AG04449 (cell line): ENCODE measurements at regions not wholly inside any gene's neighbourhood (a gene's known extent, or its start where the extent isn't known, plus 50 kb on each side); places are given as distances from the start of the nearest gene placed in this dataset.

Experiments used
- CTCF ChIA-PET: fragments of 350-600 bp; formaldehyde crosslinking; extraction: SDS; loops from one replicate; lab custom pipeline; 2021; ENCODE audit warnings: antibody characterized with exemption; lab: Yijun Ruan, JAX
- POLR2A ChIA-PET: fragments of 400-600, 350-600 bp; formaldehyde crosslinking; extraction: SDS; loops from one replicate; lab custom pipeline; 2020; ENCODE audit warnings: antibody characterized with exemption, inconsistent platforms; lab: Yijun Ruan, JAX
- DNase-seq: peaks from one replicate; pipeline ENCODE4 v3.0.0-alpha.2; 2010; ENCODE audit warnings: low read depth, low spot score
- H3K4me3 ChIP-seq: 2 replicates; pipeline ENCODE4 v1.5.1; 2011; ENCODE audit warnings: low read depth, mild to moderate bottlenecking, control low read depth, low read length
- CTCF ChIP-seq: IDR thresholded peaks from one replicate; pipeline ENCODE4 v1.5.1; 2011; ENCODE audit warnings: mild to moderate bottlenecking, moderate library complexity, low read length, control low read depth, inconsistent platforms; ENCODE audit not compliant: insufficient read depth; ENCODE audit errors: missing control alignments

- no peak for DNase-seq
- no peak for TF ChIP-seq CTCF
- H3K4me3 ChIP-seq: no peak overlapping the region
- CTCF ChIA-PET: no interaction called here
- POLR2A ChIA-PET: no interaction called here
Measured at GRCh38 chr16:26742040-26742439, 324.7 kb upstream of the C16orf82 start.

GRCh38 chr16:26744430-26744829 lies 322.3 kb upstream of the C16orf82 start:
- ChIA-PET CTCF (no interaction called here), POLR2A (no interaction called here)
- no peak for DNase-seq
- TF ChIP-seq CTCF: no peak
- H3K4me3 ChIP-seq: no peak overlapping the region

DNA sequence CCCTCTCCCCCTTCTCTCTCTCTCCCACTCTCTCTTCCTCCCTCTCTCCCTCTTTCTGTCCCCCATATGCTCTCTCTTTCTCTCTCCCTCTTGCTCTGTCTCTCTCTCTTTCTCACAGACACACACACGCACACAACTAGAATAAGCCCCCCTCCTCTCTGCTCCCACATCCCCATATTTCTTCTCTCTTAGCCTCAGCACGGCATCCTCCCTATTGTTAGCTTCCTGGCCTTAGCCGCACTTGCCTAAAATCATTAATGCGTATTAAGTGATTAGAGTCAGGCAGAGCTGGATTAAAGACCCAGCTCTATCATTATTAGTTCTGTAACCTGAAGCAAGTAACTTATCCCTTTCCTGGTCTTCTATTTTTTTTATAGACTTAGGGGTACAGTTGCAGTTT lies 319.0 kb upstream of the C16orf82 start:
- TF ChIP-seq CTCF: no peak
- POLR2A ChIA-PET: no interaction called here
- no peak for DNase-seq
- CTCF ChIA-PET: no interaction called here
- H3K4me3 ChIP-seq: no peak overlapping the region

- H3K4me3 ChIP-seq: no peak overlapping the region
- ChIA-PET POLR2A (no interaction called here), CTCF (no interaction called here)
- no peak for DNase-seq
- no peak for TF ChIP-seq CTCF
Measured at GRCh38 chr16:26749072-26749471, 317.7 kb upstream of the C16orf82 start.

- no peak for DNase-seq
- TF ChIP-seq CTCF: no peak
- ChIA-PET CTCF (no interaction called here), POLR2A (no interaction called here)
- H3K4me3 ChIP-seq: no peak overlapping the region
Measured at GRCh38 chr16:26752166-26752565, 314.6 kb upstream of the C16orf82 start.

- CTCF ChIA-PET: no interaction called here
- POLR2A ChIA-PET: no interaction called here
- no peak overlapping the region for H3K4me3 ChIP-seq
- TF ChIP-seq CTCF: no peak
- no peak for DNase-seq
Measured at GRCh38 chr16:26756633-26757032, 310.1 kb upstream of the C16orf82 start.
